Lung (tissue), 11 donors: ENCODE measurements at regions not wholly inside any gene's neighbourhood (a gene's known extent, or its start where the extent isn't known, plus 50 kb on each side); places are given as distances from the start of the nearest gene placed in this dataset.

Experiments
- ATAC-seq: fragments of 200-7000 bp; cut with Tn5 transposase; one replicate; pipeline ENCODE4 v1.9.1; 2020; ENCODE audit warnings: moderate number of reproducible peaks; ENCODE audit not compliant: insufficient read depth, low FRiP score
- DNase-seq, 3 donors: peaks; one replicate each; pipeline ENCODE4 v3.0.0-alpha.2; 2013 to 2017
- H3K27ac ChIP-seq, 2 donors: one replicate each; pipeline ENCODE4 v1.5.1; 2013; ENCODE audit warnings: mild to moderate bottlenecking in 2 of 2, moderate library complexity in 2 of 2, control low read depth in 1 of 2, inconsistent platforms in 1 of 2, low read depth in 1 of 2, low read length in 1 of 2
- H3K27me3 ChIP-seq, 3 donors: one replicate each; pipeline ENCODE4 v1.5.1; 2013; ENCODE audit warnings: low read length in 2 of 3; ENCODE audit not compliant: control insufficient read depth in 3 of 3, insufficient read depth in 3 of 3
- H3K36me3 ChIP-seq, 4 donors: one replicate each; pipeline ENCODE4 v1.5.1; 2013; ENCODE audit warnings: low read length in 4 of 4, mild to moderate bottlenecking in 1 of 4, moderate library complexity in 1 of 4; ENCODE audit not compliant: control insufficient read depth in 4 of 4, insufficient read depth in 4 of 4
- H3K4me1 ChIP-seq, 5 donors: one replicate each; pipeline ENCODE4 v1.5.1; 2013; ENCODE audit warnings: low read length in 5 of 5, mild to moderate bottlenecking in 2 of 5, moderate library complexity in 1 of 5; ENCODE audit not compliant: control insufficient read depth in 5 of 5, insufficient read depth in 5 of 5
- H3K4me3 ChIP-seq: one replicate; pipeline ENCODE4 v1.5.1; 2013; ENCODE audit warnings: mild to moderate bottlenecking, control low read depth, moderate library complexity
- H3K9ac ChIP-seq, 2 donors: one replicate each; pipeline ENCODE4 v1.5.1; 2013; ENCODE audit warnings: low read length in 2 of 2, control low read depth in 1 of 2; ENCODE audit not compliant: insufficient read depth in 1 of 2
- H3K9me3 ChIP-seq, 4 donors: one replicate each; pipeline ENCODE4 v1.5.1; 2013; ENCODE audit warnings: low read length in 3 of 4, mild to moderate bottlenecking in 1 of 4, moderate library complexity in 1 of 4; ENCODE audit not compliant: control insufficient read depth in 4 of 4, insufficient read depth in 3 of 4
- CTCF ChIP-seq: IDR thresholded peaks from 2 replicates; pipeline ENCODE4 v1.5.1; 2012; ENCODE audit warnings: mild to moderate bottlenecking; ENCODE audit errors: control extremely low read depth, extremely low read depth
- WGBS, 2 donors: extraction: QIAGEN DNeasy Blood & Tissue Kit; methylation state at CpG; one replicate each; pipeline ENCODE4 v1.1.7; 2013; 5-methylcytosine and 5-hydroxymethylcytosine counted together
- donor health status: control.
- donor health status: control.
- donor health status: Bipolar disorder and iron deficiency.
- donor health status: healthy.
- donor health status: DM: yes; HTN: yes; CAD: no.

- 49 to 54% methylated on average over 9 of the region's 9 CpGs for WGBS, 2 donors
- no peak for TF ChIP-seq CTCF
- DNase-seq: peak in 2 of 3 donors; percentile 65 to 68
- Histone ChIP-seq H3K9ac (no peak overlapping the region), H3K9me3 (no peaks in the 10 kb centered on the region), H3K36me3 (no peaks in the 10 kb centered on the region), H3K27me3 (no peaks in the 10 kb centered on the region), H3K4me1 (peaks cover 2 to 65% (median 14%) of the 10 kb centered on the region in 5 donors), H3K27ac (peak overlapping the region; percentile 74 to 89), H3K4me3 (no peak overlapping the region)
- ATAC-seq: peak; percentile 17
These were observed 476.4 kb upstream of the HS3ST1 start for GRCh38 chr4:11904846-11905739.

GRCh38 chr4:11904117-11904535 lies 475.4 kb upstream of the HS3ST1 start:
- ATAC-seq (peak; percentile 82), DNase-seq (peak; percentile 79 to 98 (median 96))
- Histone ChIP-seq H3K4me1 (peaks cover 2 to 70% (median 14%) of the 10 kb centered on the region in 5 donors), H3K27me3 (no peaks in the 10 kb centered on the region), H3K36me3 (no peaks in the 10 kb centered on the region), H3K4me3 (no peak overlapping the region), H3K9me3 (no peaks in the 10 kb centered on the region), H3K9ac (no peak overlapping the region), H3K27ac (peak overlapping the region in 1 of 2 donors; percentile 89)
- TF ChIP-seq CTCF: no peak
- WGBS, 2 donors: 3 to 4% methylated on average over 2 of the region's 2 CpGs

- ATAC-seq (no peak), DNase-seq (no peak)
- no peak for TF ChIP-seq CTCF
- Histone ChIP-seq H3K9ac (no peak overlapping the region), H3K9me3 (peaks cover 0 to 3% (median 1%) of the 10 kb centered on the region in 4 donors), H3K27me3 (no peaks in the 10 kb centered on the region), H3K27ac (no peak overlapping the region), H3K4me3 (no peak overlapping the region), H3K36me3 (no peaks in the 10 kb centered on the region), H3K4me1 (peaks cover 2 to 58% (median 11%) of the 10 kb centered on the region in 5 donors)
- WGBS, 2 donors: 78 to 92% methylated on average over 1 of the region's 1 CpG
These were observed 472.4 kb upstream of the HS3ST1 start for GRCh38 chr4:11901089-11901488.
